CD4-positive, alpha-beta T cell treated with Interleukin-15 for 4 hours (primary cell): ENCODE measurements at regions not wholly inside any gene's neighbourhood (a gene's known extent, or its start where the extent isn't known, plus 50 kb on each side); places are given as distances from the start of the nearest gene placed in this dataset.
"Not testable (repeated sequence)": the region's sequence is repeated elsewhere in the genome, so short reads cannot be mapped to it uniquely, and the experiment has no call there.

Experiments
- DNase-seq: peaks from one replicate; pipeline ENCODE4 v3.0.0-alpha.2; 2020; ENCODE audit warnings: low spot score

DNA sequence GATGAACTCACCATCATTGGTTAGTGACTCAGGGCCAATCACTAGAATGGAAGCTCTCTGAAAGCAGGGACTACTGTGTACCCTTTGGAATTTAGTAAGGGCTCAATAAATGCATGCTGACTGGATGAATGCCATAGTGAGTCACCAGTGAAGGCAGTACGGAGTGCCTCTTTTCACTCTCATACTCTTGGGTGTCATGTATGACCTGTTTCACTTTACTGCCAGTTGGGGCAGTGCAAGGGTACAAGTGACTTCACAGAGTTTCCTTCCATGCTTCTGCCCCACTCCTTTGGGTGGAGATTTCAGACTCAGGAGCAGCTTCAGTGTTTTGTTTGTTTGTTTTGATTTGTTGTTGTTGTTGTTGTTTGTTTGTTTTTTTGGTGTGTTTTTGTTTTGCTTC lies 57.7 kb downstream of the SOX3 start:
- DNase-seq = no peak

DNA sequence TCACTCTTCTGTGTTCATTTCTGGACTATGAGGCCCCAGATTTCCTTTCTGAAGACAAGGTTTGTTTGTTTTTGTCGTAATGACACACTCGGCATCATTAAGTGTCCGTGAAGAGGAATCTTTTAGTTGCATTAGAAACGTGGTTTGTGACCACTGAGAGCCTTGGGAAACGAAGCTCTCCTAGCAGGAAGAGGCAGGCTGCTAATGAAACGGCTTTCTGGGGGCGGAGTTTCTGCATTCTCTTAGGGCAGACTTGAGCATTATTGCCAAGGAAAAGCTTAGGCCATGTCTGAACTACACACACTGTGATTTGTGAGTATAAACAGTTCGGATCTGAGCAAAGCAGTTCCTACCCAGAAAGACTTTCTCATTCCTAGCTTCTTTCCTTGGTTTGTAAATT lies 64.0 kb downstream of the SOX3 start:
- no peak for DNase-seq

DNA sequence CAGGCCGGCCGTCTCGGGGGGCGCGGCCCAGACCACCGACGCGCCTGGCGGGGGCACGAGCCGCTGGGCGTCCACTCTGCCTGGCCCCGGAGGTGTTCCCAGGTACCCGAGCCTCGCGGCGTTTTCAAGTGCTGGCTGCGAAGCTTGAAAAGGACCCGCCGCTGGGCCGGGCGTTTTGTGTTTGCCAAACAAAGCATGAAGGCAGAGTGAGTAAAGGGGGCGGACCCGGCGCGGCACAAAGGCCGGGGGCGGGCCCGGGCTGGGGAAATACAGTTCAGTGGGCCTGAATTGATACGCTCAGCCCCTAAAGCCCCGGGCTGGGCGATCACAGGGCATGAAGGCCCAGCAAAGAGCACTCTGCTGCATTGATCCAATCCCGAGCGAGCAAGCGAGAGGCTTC lies 65.4 kb downstream of the SOX3 start:
- no peak for DNase-seq

DNA sequence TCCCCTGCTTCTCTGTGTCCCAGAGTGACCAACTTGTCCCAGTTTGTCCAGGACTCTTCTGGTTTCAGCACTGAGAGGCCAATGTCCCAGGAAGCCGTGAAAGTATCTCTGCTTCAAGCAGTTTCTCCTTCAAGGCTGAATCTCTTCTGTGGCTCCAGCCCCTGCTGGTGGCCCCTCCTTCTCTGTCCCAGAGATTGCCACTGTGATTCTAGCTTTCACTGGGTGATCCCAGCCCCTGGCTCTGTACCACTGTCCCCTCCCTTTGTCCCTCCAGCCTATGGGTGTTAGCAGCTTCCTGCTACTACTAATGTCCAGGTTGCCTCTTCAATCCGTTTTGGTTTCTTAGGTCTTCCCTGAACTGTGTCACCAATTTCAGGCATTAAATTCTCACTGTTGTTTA lies 70.5 kb downstream of the SOX3 start:
- DNase-seq = no peak

DNA sequence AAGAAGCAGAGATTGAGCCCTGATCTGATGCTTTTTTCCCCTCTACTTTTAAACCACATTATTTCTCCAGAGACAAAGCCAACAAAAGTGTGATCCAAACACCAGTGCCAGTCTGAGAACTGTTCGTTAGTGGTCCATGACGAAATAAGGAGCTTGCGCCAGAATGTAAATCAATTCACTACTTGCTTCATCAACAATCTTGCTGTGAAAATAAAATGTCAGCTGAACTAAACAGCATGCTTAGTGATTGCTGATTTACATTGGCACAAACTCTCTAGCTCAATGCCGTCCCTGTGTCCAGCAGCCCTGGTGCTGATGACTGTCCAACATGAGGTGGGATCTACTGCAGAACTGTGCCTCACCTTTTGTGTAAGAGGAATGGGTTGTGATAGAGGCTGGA lies 71.3 kb downstream of the SOX3 start:
- no peak for DNase-seq

- DNase-seq = no peak
Observed at GRCh38 chrX:140432346-140433175, 72.3 kb downstream of the SOX3 start.

- DNase-seq = no peak
Observed at GRCh38 chrX:140431521-140431920, 73.3 kb downstream of the SOX3 start.

GRCh38 chrX:140425712-140426395 lies 79.0 kb downstream of the SOX3 start:
- DNase-seq = no peak

- DNase-seq = no peak
Observed at GRCh38 chrX:140422501-140422900, 82.4 kb downstream of the SOX3 start.

DNA sequence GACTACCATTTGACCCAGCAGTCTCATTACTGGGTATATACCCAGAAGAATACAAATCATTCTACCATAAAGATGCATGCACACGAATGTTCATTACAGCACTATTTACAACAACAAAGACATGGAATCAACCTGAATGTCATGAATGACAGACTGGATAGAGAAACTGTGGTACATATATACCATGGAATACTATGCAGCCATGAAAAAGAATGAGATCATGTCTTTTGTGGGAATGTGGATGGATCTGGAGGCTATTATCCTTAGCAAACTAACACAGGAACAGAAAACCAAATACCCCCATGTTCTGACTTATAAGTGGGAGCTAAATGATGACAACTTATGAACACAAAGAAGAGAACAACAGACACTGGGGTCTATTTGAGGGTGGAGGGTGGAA lies 102.7 kb downstream of the SOX3 start:
- not testable (repeated sequence) for DNase-seq

GRCh38 chrX:140396326-140396725 lies 108.5 kb downstream of the SOX3 start:
- not testable (repeated sequence) for DNase-seq

DNA sequence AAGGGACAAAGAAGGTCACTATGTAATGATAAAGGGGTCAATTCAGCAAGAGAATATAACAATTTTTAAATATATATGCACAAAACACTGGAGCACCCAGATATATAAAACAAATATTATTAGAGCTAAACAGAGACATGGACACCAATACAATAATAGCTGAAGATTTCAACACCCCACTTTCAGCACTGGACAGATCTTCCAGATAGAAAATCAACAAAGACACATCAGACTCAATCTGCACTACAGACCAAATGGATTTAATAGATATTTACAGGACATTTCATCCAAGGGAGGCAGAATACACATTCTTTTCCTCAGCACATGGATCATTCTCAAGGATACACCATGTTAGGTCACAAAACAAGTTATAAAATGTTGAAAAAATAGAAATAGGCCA lies 111.4 kb downstream of the SOX3 start:
- no peak for DNase-seq

- DNase-seq = no peak
Observed at GRCh38 chrX:140391313-140391712, 113.6 kb downstream of the SOX3 start.

DNA sequence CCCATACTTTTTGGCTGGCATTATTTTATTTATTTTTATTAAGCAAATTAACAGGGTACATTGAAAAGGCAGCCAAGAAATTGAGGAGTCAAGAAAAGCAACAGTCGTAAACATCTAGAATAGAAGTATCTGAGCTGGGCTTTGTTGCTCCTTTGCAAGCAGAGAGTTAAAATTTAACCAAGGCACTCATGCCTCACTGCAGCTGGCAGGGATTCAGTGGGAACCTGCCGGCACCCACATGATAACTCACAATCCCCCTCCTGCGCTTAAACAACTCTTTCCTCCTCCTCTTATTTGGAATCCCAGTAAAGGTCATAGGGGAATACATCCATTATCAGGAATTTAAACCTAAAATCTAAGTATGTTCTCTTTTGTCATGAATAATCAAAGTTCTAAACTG lies 115.5 kb downstream of the SOX3 start:
- DNase-seq = no peak

- DNase-seq = no peak
Observed at GRCh38 chrX:140362861-140363260, 142.0 kb downstream of the SOX3 start.

GRCh38 chrX:140360924-140361323 lies 143.9 kb downstream of the SOX3 start:
- DNase-seq = no peak

- DNase-seq = no peak
Observed at GRCh38 chrX:140360284-140360683, 144.6 kb downstream of the SOX3 start.

- DNase-seq = no peak
Observed at GRCh38 chrX:140355922-140356321, 148.9 kb downstream of the SOX3 start.

GRCh38 chrX:140355429-140355828 lies 149.4 kb downstream of the SOX3 start:
- no peak for DNase-seq

DNA sequence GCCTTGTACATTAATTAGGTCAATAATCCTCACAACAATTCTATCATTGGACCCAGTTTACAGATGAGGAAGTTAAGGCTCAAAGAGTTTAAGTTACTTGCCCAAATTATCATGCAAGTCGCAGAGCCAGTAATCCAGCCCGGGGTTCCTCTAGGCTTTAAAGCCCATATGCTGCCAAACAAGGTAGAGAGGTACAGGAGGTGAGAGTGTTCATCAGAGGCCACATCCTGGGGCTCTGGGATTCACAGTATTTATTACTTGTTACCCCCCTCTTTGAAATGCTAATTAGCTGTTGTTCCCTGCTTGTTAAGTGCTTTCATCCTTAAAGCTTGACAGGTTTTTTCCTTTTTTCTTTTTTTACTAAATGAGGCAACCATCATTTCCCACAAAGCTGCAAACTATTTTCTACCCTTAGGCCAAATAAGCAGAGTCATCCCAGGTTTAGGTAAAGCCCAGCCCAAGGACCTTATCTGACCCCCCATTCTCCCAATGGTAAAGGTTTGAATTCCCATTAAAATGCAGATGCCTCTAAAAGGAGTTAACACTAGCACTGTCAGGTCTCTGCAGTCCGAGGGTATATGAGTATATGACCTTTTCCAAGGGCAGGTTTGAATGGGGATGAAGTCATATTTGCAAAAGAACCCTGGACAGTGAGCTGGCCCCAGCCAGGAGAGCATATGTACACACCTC lies 150.3 kb downstream of the SOX3 start:
- DNase-seq = no peak

- no peak for DNase-seq
Observed at GRCh38 chrX:140346729-140347128, 158.1 kb downstream of the SOX3 start.

DNA sequence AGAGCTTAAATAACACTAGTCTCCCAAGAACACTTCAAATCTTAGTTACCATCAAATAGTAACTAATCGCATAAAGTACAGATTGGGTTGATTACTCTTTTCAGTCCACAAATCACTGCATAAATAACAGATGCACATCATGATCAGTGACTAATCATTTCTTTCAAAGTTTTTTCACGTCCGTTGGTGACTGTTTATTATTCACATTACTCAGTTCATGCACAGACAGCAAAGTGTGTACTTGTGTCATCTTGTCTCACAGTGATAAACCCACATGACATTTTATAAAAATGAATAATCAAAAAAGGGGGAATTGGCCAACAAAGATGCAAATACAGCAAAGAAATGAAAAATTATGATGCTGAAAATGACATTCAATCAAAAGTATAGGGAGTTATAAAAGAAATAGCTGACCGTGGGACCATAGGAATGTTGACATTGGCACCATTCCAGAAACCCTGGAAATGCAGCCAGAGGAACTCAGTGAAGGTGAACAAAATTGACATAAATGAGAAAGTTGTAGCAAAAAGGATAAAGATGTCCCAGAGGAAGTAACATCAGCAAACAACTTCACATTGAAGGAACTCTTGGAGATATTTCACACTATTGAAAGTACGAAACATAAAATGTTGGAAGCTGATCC lies 161.5 kb downstream of the SOX3 start:
- no peak for DNase-seq

GRCh38 chrX:140342410-140342809 lies 162.5 kb downstream of the SOX3 start:
- DNase-seq = no peak
